Mesendoderm (in vitro differentiated cells): ENCODE measurements at regions not wholly inside any gene's neighbourhood (a gene's known extent, or its start where the extent isn't known, plus 50 kb on each side); places are given as distances from the start of the nearest gene placed in this dataset.

ENCODE experiments used
- DNase-seq: peaks from one replicate; pipeline ENCODE4 v3.0.0; 2013
- H2AK5ac ChIP-seq: 2 replicates; pipeline ENCODE4 v1.6.1; 2013; ENCODE audit warnings: low read length, inconsistent platforms
- H2BK120ac ChIP-seq: 2 replicates; pipeline ENCODE4 v1.6.1; 2013; ENCODE audit warnings: low read depth, mild to moderate bottlenecking, low read length, moderate library complexity, mixed read lengths
- H2BK15ac ChIP-seq: replicated peaks from 2 replicates; pipeline ENCODE4 v1.6.1; 2013; ENCODE audit warnings: low read depth, mild to moderate bottlenecking, moderate library complexity
- H2BK5ac ChIP-seq: 2 replicates; pipeline ENCODE4 v1.6.1; 2013; ENCODE audit warnings: low read length, inconsistent platforms
- H3K18ac ChIP-seq: 2 replicates; pipeline ENCODE4 v1.6.1; 2013; ENCODE audit warnings: mild to moderate bottlenecking, low read length, mixed read lengths
- H3K23ac ChIP-seq: one replicate; pipeline ENCODE4 v1.6.1; 2013; ENCODE audit warnings: low read length
- H3K27ac ChIP-seq: 2 replicates; pipeline ENCODE4 v1.5.1; 2013; ENCODE audit warnings: low read depth, mild to moderate bottlenecking, inconsistent platforms, low read length, moderate library complexity
- H3K27me3 ChIP-seq: 2 replicates; pipeline ENCODE4 v1.6.1; 2013; ENCODE audit warnings: low read length, control low read depth, mild to moderate bottlenecking, inconsistent platforms; ENCODE audit not compliant: insufficient read depth, poor library complexity
- H3K36me3 ChIP-seq: 2 replicates; pipeline ENCODE4 v1.6.1; 2013; ENCODE audit warnings: low read length, inconsistent platforms; ENCODE audit not compliant: control insufficient read depth, insufficient read depth
- H3K4ac ChIP-seq: one replicate; pipeline ENCODE4 v1.6.1; 2013; ENCODE audit warnings: low read depth, mild to moderate bottlenecking, low read length, moderate library complexity
- H3K4me1 ChIP-seq: 2 replicates; pipeline ENCODE4 v1.6.1; 2013; ENCODE audit warnings: low read depth, low read length, inconsistent platforms; ENCODE audit not compliant: control insufficient read depth
- H3K4me2 ChIP-seq: 2 replicates; pipeline ENCODE4 v1.6.1; 2013; ENCODE audit warnings: low read length
- H3K4me3 ChIP-seq: 2 replicates; pipeline ENCODE4 v1.5.1; 2013; ENCODE audit warnings: mild to moderate bottlenecking, low read length
- H3K56ac ChIP-seq: one replicate; pipeline ENCODE4 v1.6.1; 2013; ENCODE audit warnings: low read length
- H3K79me1 ChIP-seq: 2 replicates; pipeline ENCODE4 v1.6.1; 2013; ENCODE audit warnings: low read length, inconsistent platforms
- H3K79me2 ChIP-seq: 2 replicates; pipeline ENCODE4 v1.6.1; 2013; ENCODE audit warnings: mild to moderate bottlenecking, low read length; ENCODE audit not compliant: control insufficient read depth, insufficient read depth
- H3K9ac ChIP-seq: 2 replicates; pipeline ENCODE4 v1.6.1; 2013; ENCODE audit warnings: low read length, inconsistent platforms
- H4K5ac ChIP-seq: one replicate; pipeline ENCODE4 v1.6.1; 2013; ENCODE audit warnings: low read length
- H4K8ac ChIP-seq: one replicate; pipeline ENCODE4 v1.6.1; 2013; ENCODE audit warnings: low read depth, mild to moderate bottlenecking, control low read depth, low read length, moderate library complexity
- WGBS: extraction: QIAGEN DNeasy Blood & Tissue Kit; methylation state at CpG from one replicate; pipeline ENCODE4 v1.1.7; 2013; ENCODE audit warnings: low lambda C conversion rate, missing lambda C conversion rate; ENCODE audit not compliant: insufficient coverage; ENCODE audit errors: extremely low coverage; 5-methylcytosine and 5-hydroxymethylcytosine counted together

- H3K4me1 ChIP-seq, result peaks cover 9% of the 10 kb centered on the region
- no peaks in the 10 kb centered on the region for H3K27me3 ChIP-seq
- no peak overlapping the region for H2BK5ac ChIP-seq
- no peaks in the 10 kb centered on the region for H3K79me2 ChIP-seq
- no peak overlapping the region for H3K4me2 ChIP-seq
- peak; percentile 90 for DNase-seq
- H3K23ac ChIP-seq, result no peak overlapping the region
- no peak overlapping the region for H2BK120ac ChIP-seq
- H3K79me1 ChIP-seq, result no peaks in the 10 kb centered on the region
- no peak overlapping the region for H2BK15ac ChIP-seq
- H3K9ac ChIP-seq, result no peak overlapping the region
- H3K27ac ChIP-seq, result no peak overlapping the region
- H3K18ac ChIP-seq, result peak overlapping the region; percentile 39
- no peak overlapping the region for H3K4me3 ChIP-seq
- peak overlapping the region; percentile 62 for H3K4ac ChIP-seq
- no peaks in the 10 kb centered on the region for H3K36me3 ChIP-seq
- no peak overlapping the region for H4K8ac ChIP-seq
- no peak overlapping the region for H4K5ac ChIP-seq
- no CpG with 5 or more reads among the region's 16 CpGs for WGBS
- H3K56ac ChIP-seq, result peak overlapping the region; percentile 58
- no peak overlapping the region for H2AK5ac ChIP-seq
Measured at GRCh38 chr13:105918842-105919741, 616.4 kb downstream of the EFNB2 start.

- H3K4ac ChIP-seq, result no peak overlapping the region
- H2BK120ac ChIP-seq, result no peak overlapping the region
- no peaks in the 10 kb centered on the region for H3K36me3 ChIP-seq
- H3K4me2 ChIP-seq, result no peak overlapping the region
- H3K56ac ChIP-seq, result no peak overlapping the region
- no peak overlapping the region for H2BK15ac ChIP-seq
- H3K4me1 ChIP-seq, result peaks cover 9% of the 10 kb centered on the region
- H4K5ac ChIP-seq, result no peak overlapping the region
- no peak overlapping the region for H3K27ac ChIP-seq
- H3K4me3 ChIP-seq, result no peak overlapping the region
- no peaks in the 10 kb centered on the region for H3K79me1 ChIP-seq
- H3K9ac ChIP-seq, result no peak overlapping the region
- H2BK5ac ChIP-seq, result no peak overlapping the region
- H4K8ac ChIP-seq, result no peak overlapping the region
- no peak overlapping the region for H3K23ac ChIP-seq
- H3K18ac ChIP-seq, result no peak overlapping the region
- H3K79me2 ChIP-seq, result no peaks in the 10 kb centered on the region
- WGBS, result no CpG with 5 or more reads among the region's 10 CpGs
- H3K27me3 ChIP-seq, result no peaks in the 10 kb centered on the region
- no peak for DNase-seq
- no peak overlapping the region for H2AK5ac ChIP-seq
Measured at GRCh38 chr13:105915146-105915850, 620.2 kb downstream of the EFNB2 start.

GRCh38 chr13:105914291-105915036, 621.0 kb downstream of the EFNB2 start:
- H3K18ac ChIP-seq, result no peak overlapping the region
- no peaks in the 10 kb centered on the region for H3K79me2 ChIP-seq
- no peak overlapping the region for H2BK15ac ChIP-seq
- no peaks in the 10 kb centered on the region for H3K36me3 ChIP-seq
- WGBS, result no CpG with 5 or more reads among the region's 4 CpGs
- no peak overlapping the region for H3K4ac ChIP-seq
- H3K4me2 ChIP-seq, result no peak overlapping the region
- H3K79me1 ChIP-seq, result no peaks in the 10 kb centered on the region
- peaks cover 7% of the 10 kb centered on the region for H3K4me1 ChIP-seq
- no peak overlapping the region for H2AK5ac ChIP-seq
- no peak overlapping the region for H2BK120ac ChIP-seq
- H3K23ac ChIP-seq, result no peak overlapping the region
- no peak for DNase-seq
- H3K56ac ChIP-seq, result no peak overlapping the region
- no peak overlapping the region for H3K4me3 ChIP-seq
- no peak overlapping the region for H4K8ac ChIP-seq
- no peak overlapping the region for H3K9ac ChIP-seq
- H2BK5ac ChIP-seq, result no peak overlapping the region
- H3K27ac ChIP-seq, result no peak overlapping the region
- no peaks in the 10 kb centered on the region for H3K27me3 ChIP-seq
- no peak overlapping the region for H4K5ac ChIP-seq

- H3K4ac ChIP-seq, result no peak overlapping the region
- H3K9ac ChIP-seq, result no peak overlapping the region
- no peak overlapping the region for H3K4me2 ChIP-seq
- H3K4me3 ChIP-seq, result no peak overlapping the region
- H2AK5ac ChIP-seq, result no peak overlapping the region
- no peak overlapping the region for H3K23ac ChIP-seq
- H3K18ac ChIP-seq, result no peak overlapping the region
- H3K36me3 ChIP-seq, result no peaks in the 10 kb centered on the region
- DNase-seq, result no peak
- H4K5ac ChIP-seq, result no peak overlapping the region
- no peak overlapping the region for H2BK15ac ChIP-seq
- H2BK120ac ChIP-seq, result no peak overlapping the region
- no peak overlapping the region for H2BK5ac ChIP-seq
- no peak overlapping the region for H3K56ac ChIP-seq
- H3K27me3 ChIP-seq, result no peaks in the 10 kb centered on the region
- no CpG with 5 or more reads among the region's 9 CpGs for WGBS
- H3K27ac ChIP-seq, result no peak overlapping the region
- no peaks in the 10 kb centered on the region for H3K79me2 ChIP-seq
- H3K79me1 ChIP-seq, result no peaks in the 10 kb centered on the region
- H4K8ac ChIP-seq, result no peak overlapping the region
- no peaks in the 10 kb centered on the region for H3K4me1 ChIP-seq
Measured at GRCh38 chr13:105908586-105908985, 626.9 kb downstream of the EFNB2 start.

DNA sequence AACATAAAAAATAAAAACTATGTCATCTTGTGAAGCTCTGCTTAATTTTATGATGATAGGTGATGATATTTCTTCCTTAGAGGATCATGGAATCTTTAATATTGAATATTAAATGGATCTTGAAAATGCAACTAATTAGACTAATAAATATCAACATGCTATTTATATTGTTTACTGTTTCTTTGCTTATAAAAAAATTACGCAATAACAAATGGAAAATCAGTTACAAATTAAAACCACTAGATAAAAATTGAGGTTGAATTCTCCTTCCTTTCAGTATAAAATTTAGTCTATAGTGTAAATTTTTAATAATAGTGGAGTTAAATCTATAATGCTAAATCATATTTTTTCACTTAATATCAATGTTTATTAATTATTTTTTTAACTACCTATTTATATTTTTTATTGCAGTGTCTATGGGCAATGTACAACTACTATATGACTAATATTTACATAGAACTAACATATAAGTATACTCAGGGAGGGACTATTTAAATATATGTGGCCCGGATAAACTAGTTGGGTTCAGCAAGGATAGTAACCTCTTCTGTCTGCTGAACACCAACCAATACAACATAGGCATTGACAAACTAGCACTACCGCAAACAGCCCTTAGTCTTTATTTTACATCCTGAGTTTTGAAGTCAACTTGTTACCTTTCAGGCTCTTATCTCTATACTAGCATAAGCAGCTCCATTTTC, 628.0 kb downstream of the EFNB2 start:
- H2BK15ac ChIP-seq, result no peak overlapping the region
- no peak overlapping the region for H4K5ac ChIP-seq
- no peaks in the 10 kb centered on the region for H3K36me3 ChIP-seq
- no peak overlapping the region for H3K4me3 ChIP-seq
- no peak overlapping the region for H2AK5ac ChIP-seq
- H3K79me1 ChIP-seq, result no peaks in the 10 kb centered on the region
- H3K79me2 ChIP-seq, result no peaks in the 10 kb centered on the region
- no peak overlapping the region for H3K9ac ChIP-seq
- H3K4me2 ChIP-seq, result no peak overlapping the region
- no peak overlapping the region for H4K8ac ChIP-seq
- no peak overlapping the region for H3K18ac ChIP-seq
- no peaks in the 10 kb centered on the region for H3K27me3 ChIP-seq
- no peak for DNase-seq
- H3K4me1 ChIP-seq, result no peaks in the 10 kb centered on the region
- H3K23ac ChIP-seq, result no peak overlapping the region
- no peak overlapping the region for H3K27ac ChIP-seq
- no peak overlapping the region for H2BK5ac ChIP-seq
- no peak overlapping the region for H3K4ac ChIP-seq
- no peak overlapping the region for H3K56ac ChIP-seq
- H2BK120ac ChIP-seq, result no peak overlapping the region
- WGBS, result no CpG with 5 or more reads among the region's 3 CpGs
